Left cardiac atrium (tissue), 4 donors: ENCODE measurements at regions not wholly inside any gene's neighbourhood (a gene's known extent, or its start where the extent isn't known, plus 50 kb on each side); places are given as distances from the start of the nearest gene placed in this dataset.

Experiments
- ATAC-seq, 2 donors: fragments of 200-7000 bp; cut with Tn5 transposase; one replicate each; pipeline ENCODE4 v1.9.1; 2020; ENCODE audit warnings: mild to moderate bottlenecking in 2 of 2, moderate library complexity in 2 of 2
- DNase-seq: peaks from one replicate; pipeline ENCODE4 v3.0.0-alpha.2; 2020
- intact Hi-C, 2 donors: fragments of 100-400 bp; cut with DNase I; formaldehyde crosslinking; loops; one replicate each; pipeline versions ENCODE4 v1.14.1 to v1.15.1; 2022 to 2023
- donor health status: DM: no; HTN: yes; CAD: no.
- donor health status: DM: no; HTN: yes; CAD: no; lungs with severe emphysema.
- donor health status: DM: yes; HTN: yes; CAD: no.
- donor health status: Dilated cardiomyopathy.

DNA sequence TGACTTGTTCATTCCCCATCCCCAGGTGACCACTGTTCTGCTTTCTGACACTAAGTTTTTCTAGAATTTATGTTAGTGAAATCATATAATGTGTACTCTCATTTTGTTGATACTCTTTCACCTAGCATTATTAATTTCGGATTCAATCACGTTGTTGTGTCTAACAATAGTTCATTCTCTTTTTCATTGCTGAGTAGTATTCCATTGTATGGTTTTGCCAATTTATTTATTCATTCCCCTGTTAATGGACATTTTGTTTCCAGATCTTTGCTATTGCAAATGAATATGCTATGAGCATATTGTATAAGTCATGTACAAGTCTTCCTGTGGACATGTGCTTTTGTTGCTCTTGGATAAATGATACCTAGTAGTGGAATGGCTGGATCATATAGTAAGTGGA, 146.4 kb downstream of the FAM204A start:
- ATAC-seq: no peak
- intact Hi-C loops: no loop called here
- DNase-seq: no peak

- intact Hi-C loops: no loop called here
- DNase-seq (no peak), ATAC-seq (no peak)
Measured at GRCh38 chr10:118193642-118194041, 146.9 kb upstream of the RAB11FIP2 start.

- intact Hi-C loops: no loop called here
Measured at GRCh38 chr10:118181021-118181420, 134.3 kb upstream of the RAB11FIP2 start.

GRCh38 chr10:118175148-118175547, 128.4 kb upstream of the RAB11FIP2 start:
- intact Hi-C loops: no loop called here
- DNase-seq (no peak), ATAC-seq (no peak)

More at GRCh38 chr10:118181021-118181420, 134.3 kb upstream of the RAB11FIP2 start:
- ATAC-seq (no peak), DNase-seq (no peak)

- DNase-seq (no peak), ATAC-seq (no peak)
- intact Hi-C loops: no loop called here
Measured at GRCh38 chr10:118173296-118173695, 126.6 kb upstream of the RAB11FIP2 start.

DNA sequence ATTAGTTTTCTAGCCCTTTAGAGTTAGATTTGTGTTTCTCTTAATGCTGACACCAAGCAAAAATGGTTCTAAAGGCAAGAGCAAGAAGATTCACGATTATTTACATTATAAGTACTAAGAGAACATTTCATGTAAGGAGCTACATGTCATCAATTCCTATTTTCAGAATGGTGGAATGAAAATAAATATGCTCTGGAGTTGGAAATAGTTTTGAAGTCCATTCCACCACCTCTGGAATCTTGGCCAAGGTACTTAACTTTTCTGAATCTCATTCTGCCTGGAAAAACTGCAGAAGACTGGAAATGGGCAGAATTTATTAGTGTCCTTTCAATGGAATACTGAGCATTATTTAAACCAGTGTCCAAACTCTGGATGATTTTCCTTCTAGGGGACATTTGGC, 125.1 kb upstream of the RAB11FIP2 start:
- no peak for DNase-seq
- intact Hi-C loops: no loop called here
- ATAC-seq: no peak

DNA sequence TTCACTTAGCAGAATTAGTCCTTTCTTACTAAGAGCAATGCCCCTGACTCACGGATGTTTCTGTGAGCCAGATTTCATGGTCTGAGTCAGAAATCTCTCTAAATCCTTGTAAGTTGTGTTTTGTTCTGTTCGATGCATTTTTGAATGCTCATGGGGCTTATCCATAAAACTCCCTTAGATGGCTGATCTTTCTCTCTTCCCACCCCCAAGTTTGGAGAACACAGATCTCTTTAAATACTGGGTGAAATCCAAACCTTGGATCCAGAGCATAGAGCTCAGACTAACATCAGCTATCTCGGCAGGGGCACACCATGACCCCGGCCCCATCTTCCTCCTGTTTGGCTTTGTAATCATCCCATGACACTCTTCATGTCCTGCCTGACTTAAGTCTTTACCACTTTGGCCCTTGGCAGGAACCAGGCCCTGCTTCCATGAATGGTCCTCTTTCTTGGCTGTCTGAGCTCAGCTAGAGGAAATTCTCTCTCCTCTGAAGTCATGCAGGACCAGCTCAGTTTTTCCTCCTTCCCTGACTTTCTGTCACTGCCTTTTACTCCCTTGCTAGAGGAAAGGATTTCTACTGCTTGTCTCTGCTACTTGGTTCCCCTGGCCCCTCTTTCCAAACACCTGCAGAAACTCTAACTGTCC, 120.4 kb upstream of the RAB11FIP2 start:
- DNase-seq (no peak), ATAC-seq (no peak)
- intact Hi-C loops: no loop called here

DNA sequence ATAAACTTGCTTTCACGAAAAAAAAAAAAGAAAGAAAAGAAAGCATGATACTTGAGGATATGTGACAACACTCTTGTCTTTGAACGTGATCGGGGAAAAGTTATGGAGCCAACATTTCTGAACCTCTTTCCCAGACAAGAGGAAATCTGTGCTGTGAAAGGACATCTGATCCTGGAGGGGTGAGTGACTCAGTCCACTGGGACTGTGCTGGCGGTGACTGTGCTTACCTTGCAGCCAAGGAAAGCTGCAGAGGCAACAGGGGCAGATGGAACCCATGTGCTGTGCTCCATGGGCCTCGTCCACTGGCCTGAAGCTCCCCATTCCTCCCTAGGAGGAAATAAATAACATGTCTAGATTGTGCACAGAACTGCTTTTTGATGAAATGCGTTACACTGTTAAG, 116.5 kb upstream of the RAB11FIP2 start:
- DNase-seq (no peak), ATAC-seq (no peak)
- intact Hi-C loops: no loop called here

GRCh38 chr10:118161461-118162246, 114.9 kb upstream of the RAB11FIP2 start:
- intact Hi-C loops: no loop called here
- ATAC-seq: no peak
- no peak for DNase-seq

DNA sequence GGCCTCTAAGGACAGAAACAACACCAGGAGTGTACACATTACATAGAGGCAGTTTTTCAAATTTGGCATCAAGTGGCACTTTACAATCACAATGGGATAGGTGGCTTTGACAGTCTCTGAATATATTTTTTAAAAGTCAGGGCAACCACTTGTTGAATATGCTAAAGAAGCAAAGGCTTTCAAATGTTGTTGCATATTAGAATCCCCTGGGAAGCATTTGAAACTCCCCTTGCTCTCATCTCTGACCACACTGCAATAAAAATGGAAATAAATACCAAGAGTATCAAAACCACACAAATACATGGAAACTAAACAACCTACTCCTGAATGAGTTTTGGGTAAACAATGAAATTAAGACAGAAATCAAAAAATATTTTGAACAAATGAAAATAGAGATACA, 106.5 kb upstream of the RAB11FIP2 start:
- DNase-seq (no peak), ATAC-seq (no peak)
- intact Hi-C loops: no loop called here

DNA sequence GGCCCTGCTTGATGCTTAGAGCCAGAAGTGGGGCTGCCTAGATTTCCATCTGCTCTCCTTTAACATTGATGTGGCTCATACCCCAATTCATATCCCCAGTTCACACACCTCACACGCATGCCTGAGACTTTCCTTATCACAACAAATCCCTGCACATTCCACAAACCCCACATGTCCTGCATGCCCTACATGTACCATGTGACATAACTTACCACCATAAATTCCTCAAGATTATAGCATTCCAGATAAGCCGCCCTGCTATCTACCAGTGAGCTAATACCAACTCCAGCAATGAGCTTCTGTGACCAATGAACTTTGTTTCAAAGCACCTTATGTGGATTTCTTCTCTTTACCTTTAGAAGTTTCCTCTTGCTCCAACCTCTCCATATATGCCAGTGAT, 104.7 kb upstream of the RAB11FIP2 start:
- ATAC-seq: no peak
- DNase-seq: no peak
- intact Hi-C loops: no loop called here

DNA sequence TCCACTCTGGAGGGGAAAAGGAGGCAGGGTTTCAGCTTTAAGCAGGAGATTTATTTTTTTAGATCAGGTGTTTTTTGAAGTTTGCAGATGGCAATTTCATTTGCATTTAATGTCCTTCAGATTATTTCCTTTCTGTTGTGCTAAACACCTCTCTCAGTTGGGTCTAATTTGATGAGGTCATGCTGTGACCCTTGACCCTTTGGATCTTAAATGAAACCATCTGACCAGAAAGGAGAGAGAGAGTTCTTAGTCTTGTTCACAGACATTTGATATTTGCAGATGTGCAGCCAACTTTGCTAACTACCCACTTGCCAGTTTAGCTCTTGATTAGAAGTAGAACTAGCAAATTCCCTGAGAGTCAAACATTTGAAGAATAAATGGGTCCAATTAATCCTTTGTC, 101.5 kb upstream of the RAB11FIP2 start:
- no peak for ATAC-seq
- intact Hi-C loops: no loop called here
- no peak for DNase-seq

DNA sequence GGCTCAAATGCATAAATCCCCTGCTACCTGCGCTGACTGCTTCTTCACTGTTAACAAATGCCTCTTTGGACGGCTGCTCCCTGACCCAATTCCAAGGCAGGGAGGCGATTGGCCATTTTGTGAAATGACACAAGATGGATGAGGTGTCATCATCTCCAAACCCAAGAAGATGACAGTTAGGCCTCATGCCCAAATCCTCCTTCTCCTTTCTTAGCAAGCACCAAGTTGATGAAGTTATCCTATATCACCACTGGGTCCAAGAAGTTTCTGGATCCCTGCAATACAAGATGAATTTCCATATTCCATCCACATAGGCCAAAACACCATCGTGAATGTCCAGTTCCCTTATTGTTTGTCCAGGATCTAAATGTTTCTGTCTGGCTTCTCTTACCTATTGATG, 98.5 kb upstream of the RAB11FIP2 start:
- intact Hi-C loops: no loop called here
- no peak for ATAC-seq
- DNase-seq: no peak

- ATAC-seq (no peak), DNase-seq (no peak)
- intact Hi-C loops: no loop called here
Measured at GRCh38 chr10:118141471-118141870, 94.7 kb upstream of the RAB11FIP2 start.

GRCh38 chr10:118139321-118139720, 92.6 kb upstream of the RAB11FIP2 start:
- intact Hi-C loops: no loop called here
- no peak for ATAC-seq
- DNase-seq: no peak

DNA sequence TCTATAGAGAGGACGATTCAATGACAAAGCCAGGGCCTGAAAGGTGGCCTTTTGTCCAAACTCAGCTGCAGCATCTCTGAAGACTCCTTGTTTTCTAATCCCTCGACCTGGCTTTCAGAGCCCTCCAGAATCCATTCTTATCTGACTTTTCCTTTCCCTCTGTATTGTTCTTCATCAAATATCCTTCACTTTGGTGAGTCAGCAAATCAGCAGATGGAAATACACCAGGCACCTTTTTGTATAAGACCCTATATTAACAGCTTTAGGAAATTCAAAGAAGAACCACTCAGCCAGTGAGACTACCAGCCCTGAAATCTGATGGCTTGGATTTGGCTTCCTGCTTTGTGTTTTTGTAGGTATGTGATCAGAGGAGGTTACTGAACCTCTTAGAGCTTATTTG, 81.9 kb upstream of the RAB11FIP2 start:
- ATAC-seq (no peak), DNase-seq (no peak)
- intact Hi-C loops: no loop called here

DNA sequence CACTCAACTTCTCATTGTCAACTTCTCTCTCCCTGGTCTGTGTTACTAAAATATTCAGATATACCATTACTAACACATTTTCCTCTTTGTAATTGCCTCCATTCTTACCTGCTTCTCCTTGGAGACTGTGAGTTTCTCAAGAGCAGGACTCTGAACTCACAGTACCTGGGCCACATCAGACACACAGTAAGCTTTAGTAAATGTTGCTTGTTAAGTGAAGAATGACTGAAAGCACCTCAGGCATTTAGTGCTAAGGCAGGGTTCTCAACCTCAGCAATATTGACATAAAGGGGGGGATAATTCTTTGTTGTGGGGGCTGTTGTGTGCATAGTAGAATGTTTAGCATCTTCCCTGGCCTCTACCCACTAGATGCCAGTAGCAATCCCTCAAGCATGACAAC, 72.0 kb upstream of the RAB11FIP2 start:
- DNase-seq: no peak
- intact Hi-C loops: no loop called here
- no peak for ATAC-seq

GRCh38 chr10:118116715-118117449, 70.1 kb upstream of the RAB11FIP2 start:
- ATAC-seq (peak in 1 of 2 donors; percentile 26), DNase-seq (no peak)
- intact Hi-C loops: no loop called here

- intact Hi-C loops: no loop called here
- ATAC-seq (no peak), DNase-seq (no peak)
Measured at GRCh38 chr10:118116362-118116714, 69.6 kb upstream of the RAB11FIP2 start.

DNA sequence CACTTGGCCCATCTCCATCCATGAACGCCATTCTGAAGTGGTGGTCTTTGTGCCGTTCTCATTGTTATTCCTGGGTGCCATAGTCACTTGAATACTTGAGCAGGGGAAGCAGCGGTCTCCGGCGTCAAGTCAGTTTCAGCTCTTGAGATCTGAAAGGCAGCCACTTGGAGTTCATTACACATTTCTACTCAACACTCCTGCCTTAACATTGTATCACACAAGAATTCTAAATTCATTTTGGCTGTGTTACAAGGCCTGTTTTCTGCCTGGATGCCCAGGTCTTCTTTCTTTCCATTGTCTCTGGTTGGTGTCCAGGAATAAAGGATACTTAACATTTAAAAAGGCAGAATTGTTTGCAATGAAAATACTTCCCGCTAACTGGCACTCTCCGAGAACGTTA, 69.0 kb upstream of the RAB11FIP2 start:
- ATAC-seq (no peak), DNase-seq (no peak)
- intact Hi-C loops: no loop called here

- DNase-seq (no peak), ATAC-seq (no peak)
- intact Hi-C loops: no loop called here
Measured at GRCh38 chr10:118114992-118115391, 68.3 kb upstream of the RAB11FIP2 start.
